Activated CD8-positive, alpha-beta T cell treated with anti-CD3 and anti-CD28 coated beads for 36 hours (primary cell): ENCODE measurements at regions not wholly inside any gene's neighbourhood (a gene's known extent, or its start where the extent isn't known, plus 50 kb on each side); places are given as distances from the start of the nearest gene placed in this dataset.

Experiments
- ATAC-seq: fragments of 200-7000 bp; cut with Tn5 transposase; one replicate; pipeline ENCODE4 v1.10.0; 2021; ENCODE audit warnings: mild to moderate bottlenecking, moderate library complexity
- CTCF ChIA-PET: fragments of 350-600 bp; sonication (Branson Sonifier 250); formaldehyde crosslinking; loops from one replicate; lab custom pipeline; 2021; ENCODE audit warnings: antibody characterized with exemption; lab: Charles Lee
- POLR2A ChIA-PET: fragments of 350-600 bp; sonication (Branson Sonifier 250); formaldehyde crosslinking; loops from one replicate; lab custom pipeline; 2021; ENCODE audit warnings: antibody characterized with exemption; lab: Charles Lee
- DNase-seq: peaks from one replicate; pipeline ENCODE4 v3.0.0-alpha.2; 2020
- H3K27ac Mint-ChIP-seq: one replicate; pipeline ENCODE4 v1.8.0; 2021; ENCODE audit warnings: mild to moderate bottlenecking, mixed read lengths
- H3K27me3 Mint-ChIP-seq: one replicate; pipeline ENCODE4 v1.8.0; 2021; ENCODE audit warnings: mixed read lengths
- H3K36me3 Mint-ChIP-seq: one replicate; pipeline ENCODE4 v1.8.0; 2021; ENCODE audit warnings: low read depth, mixed read lengths
- H3K4me1 Mint-ChIP-seq: one replicate; pipeline ENCODE4 v1.8.0; 2021; ENCODE audit warnings: low read depth, mixed read lengths
- H3K4me3 Mint-ChIP-seq: one replicate; pipeline ENCODE4 v1.8.0; 2021; ENCODE audit warnings: mild to moderate bottlenecking, moderate library complexity, mixed read lengths
- H3K9me3 Mint-ChIP-seq: one replicate; pipeline ENCODE4 v1.8.0; 2021; ENCODE audit warnings: mixed read lengths
- intact Hi-C: fragments of 100-400 bp; cut with micrococcal nuclease; formaldehyde crosslinking; loops from one replicate; pipeline ENCODE4 v1.10.0; 2022
- TF ChIP-seq, protein P1 (sequence below): fragments of 200-600 bp; IDR thresholded peaks from one replicate; pipeline ENCODE4 v1.8.0; 2022; ENCODE audit warnings: antibody characterized with exemption, mild to moderate bottlenecking

DNA sequence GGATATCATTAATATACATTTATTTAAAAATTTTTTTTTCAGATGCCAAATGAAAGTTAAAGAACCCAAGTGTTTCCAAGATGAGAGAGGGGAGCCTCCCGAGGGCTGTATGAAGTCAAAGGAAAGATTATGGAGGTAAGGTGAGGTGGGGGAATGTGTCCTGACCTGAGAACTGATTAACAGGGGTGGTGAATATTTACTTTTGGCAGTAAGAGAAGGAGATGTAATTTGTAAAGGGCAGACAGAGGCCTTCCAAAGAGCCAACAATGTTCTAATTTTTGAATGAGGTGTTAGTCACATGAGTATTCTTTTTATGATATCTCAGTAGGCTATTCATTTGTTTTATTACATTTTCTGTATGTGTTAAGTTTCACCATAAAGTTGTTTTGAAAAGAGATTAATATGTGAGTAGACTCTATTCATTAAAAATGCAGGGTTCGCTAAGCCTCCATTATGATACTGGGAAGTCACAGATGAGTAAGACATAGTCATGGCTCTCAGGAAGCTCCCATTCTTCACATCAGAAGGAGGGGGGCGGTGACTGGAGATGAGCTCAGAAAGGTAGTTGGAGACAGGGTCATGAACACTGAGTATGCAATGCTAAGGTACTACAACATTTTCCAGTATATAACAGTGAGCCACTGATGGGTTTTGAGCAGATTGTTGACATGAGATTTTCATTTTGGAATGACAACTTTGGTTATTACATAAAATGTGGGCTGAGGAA, 62.4 kb upstream of the TNFSF18 start:
- DNase-seq, result no peak
- intact Hi-C loops, result loop anchor here (10.0 kb wide), 2 partner anchors 82 to 368 kb away; no protein-coding TSS in a partner anchor
- Mint-ChIP-seq H3K4me3 (no peak overlapping the region), H3K4me1 (no peaks in the 10 kb centered on the region), H3K9me3 (peaks cover 5% of the 10 kb centered on the region), H3K27me3 (no peaks in the 10 kb centered on the region), H3K36me3 (no peaks in the 10 kb centered on the region), H3K27ac (no peak overlapping the region)
- TF ChIP-seq, protein P1, sequence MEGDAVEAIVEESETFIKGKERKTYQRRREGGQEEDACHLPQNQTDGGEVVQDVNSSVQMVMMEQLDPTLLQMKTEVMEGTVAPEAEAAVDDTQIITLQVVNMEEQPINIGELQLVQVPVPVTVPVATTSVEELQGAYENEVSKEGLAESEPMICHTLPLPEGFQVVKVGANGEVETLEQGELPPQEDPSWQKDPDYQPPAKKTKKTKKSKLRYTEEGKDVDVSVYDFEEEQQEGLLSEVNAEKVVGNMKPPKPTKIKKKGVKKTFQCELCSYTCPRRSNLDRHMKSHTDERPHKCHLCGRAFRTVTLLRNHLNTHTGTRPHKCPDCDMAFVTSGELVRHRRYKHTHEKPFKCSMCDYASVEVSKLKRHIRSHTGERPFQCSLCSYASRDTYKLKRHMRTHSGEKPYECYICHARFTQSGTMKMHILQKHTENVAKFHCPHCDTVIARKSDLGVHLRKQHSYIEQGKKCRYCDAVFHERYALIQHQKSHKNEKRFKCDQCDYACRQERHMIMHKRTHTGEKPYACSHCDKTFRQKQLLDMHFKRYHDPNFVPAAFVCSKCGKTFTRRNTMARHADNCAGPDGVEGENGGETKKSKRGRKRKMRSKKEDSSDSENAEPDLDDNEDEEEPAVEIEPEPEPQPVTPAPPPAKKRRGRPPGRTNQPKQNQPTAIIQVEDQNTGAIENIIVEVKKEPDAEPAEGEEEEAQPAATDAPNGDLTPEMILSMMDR, result no peak
- ChIA-PET CTCF (interaction anchor here (1.3 kb wide), 1 partner anchor 368 kb away, joined by 3 read pairs; no protein-coding TSS in a partner anchor), POLR2A (no interaction called here)
- no peak for ATAC-seq

DNA sequence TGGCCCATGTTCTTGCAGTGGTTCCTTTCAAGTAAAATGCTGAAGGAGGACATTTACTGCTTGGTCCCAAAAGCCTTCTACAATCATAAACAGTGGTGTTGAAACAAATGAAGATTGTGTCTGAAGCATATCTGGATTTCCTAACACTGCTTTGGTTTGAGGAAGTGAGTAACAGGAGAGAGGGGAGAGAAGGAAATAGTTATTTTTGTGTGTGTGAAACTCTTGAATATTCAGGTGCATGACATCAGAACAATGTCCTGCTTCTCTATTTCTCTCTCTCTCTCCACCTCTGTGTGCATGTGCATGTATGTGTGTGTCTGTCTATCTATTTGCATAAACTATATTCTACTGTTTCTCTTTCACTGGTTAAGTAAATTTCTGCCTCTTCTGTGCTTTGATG, 61.4 kb upstream of the TNFSF18 start:
- no peak for DNase-seq

DNA sequence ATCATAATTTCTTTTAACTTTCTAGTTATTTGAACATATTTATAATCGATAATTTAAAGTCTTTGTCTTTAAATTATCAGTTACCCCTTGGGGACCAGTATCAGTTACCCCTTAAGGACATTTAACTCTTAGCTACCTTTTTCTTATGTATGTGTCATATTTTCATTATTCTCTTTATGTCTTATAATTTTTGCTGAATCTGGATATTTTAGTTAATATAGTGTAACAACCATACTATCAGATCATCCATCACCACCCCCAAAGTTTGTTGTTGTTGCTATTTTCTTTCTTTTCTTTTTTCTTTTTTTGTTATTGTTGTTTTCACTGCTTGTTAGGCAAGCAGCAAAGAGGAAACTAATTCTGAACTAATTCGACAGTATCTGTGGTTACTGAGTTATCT, 57.0 kb upstream of the TNFSF18 start:
- H3K27ac Mint-ChIP-seq, result no peak overlapping the region
- H3K9me3 Mint-ChIP-seq, result peaks cover 24% of the 10 kb centered on the region
- no peaks in the 10 kb centered on the region for H3K27me3 Mint-ChIP-seq
- H3K4me3 Mint-ChIP-seq, result no peak overlapping the region
- TF ChIP-seq, protein P1, result no peak
- POLR2A ChIA-PET, result no interaction called here
- H3K4me1 Mint-ChIP-seq, result no peaks in the 10 kb centered on the region
- CTCF ChIA-PET, result no interaction called here
- no peak for DNase-seq
- ATAC-seq, result no peak
- intact Hi-C loops, result no loop called here
- H3K36me3 Mint-ChIP-seq, result peaks cover 4% of the 10 kb centered on the region

More for the DNA sequence above, 61.4 kb upstream of the TNFSF18 start:
- Mint-ChIP-seq H3K36me3 (peaks cover 4% of the 10 kb centered on the region), H3K4me1 (no peaks in the 10 kb centered on the region), H3K27me3 (no peaks in the 10 kb centered on the region), H3K4me3 (no peak overlapping the region), H3K27ac (no peak overlapping the region), H3K9me3 (peaks cover 13% of the 10 kb centered on the region)
- intact Hi-C loops, result loop anchor here (10.0 kb wide), 2 partner anchors 83 to 367 kb away; no protein-coding TSS in a partner anchor
- CTCF ChIA-PET, result no interaction called here
- POLR2A ChIA-PET, result no interaction called here
- ATAC-seq, result no peak
- TF ChIP-seq, protein P1, result no peak

DNA sequence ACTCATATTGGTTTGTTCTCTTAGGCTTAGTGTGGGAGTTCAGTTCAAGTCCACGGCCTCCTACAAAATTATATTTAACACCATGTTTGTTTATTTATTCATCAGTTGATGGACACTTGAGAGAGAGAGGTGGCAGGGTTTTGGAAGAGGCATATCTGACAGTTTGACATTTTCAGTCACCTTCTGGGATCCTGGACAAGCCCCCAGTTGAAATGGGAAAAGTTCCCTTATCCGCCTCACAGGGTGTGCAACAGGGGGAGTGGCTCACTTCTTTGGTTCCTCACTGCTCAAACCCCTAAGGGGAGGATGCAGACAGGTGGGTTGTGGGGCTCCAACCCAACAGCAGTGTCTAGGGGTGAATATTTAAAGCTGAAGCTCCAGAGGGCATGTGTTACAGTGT, 52.3 kb upstream of the TNFSF18 start:
- intact Hi-C loops, result no loop called here
- no peak for DNase-seq
- Mint-ChIP-seq H3K36me3 (peaks cover 2% of the 10 kb centered on the region), H3K27ac (no peak overlapping the region), H3K9me3 (peaks cover 22% of the 10 kb centered on the region), H3K27me3 (no peaks in the 10 kb centered on the region), H3K4me3 (no peak overlapping the region), H3K4me1 (no peaks in the 10 kb centered on the region)
- TF ChIP-seq, protein P1, result no peak
- ChIA-PET CTCF (no interaction called here), POLR2A (no interaction called here)
- no peak for ATAC-seq

DNA sequence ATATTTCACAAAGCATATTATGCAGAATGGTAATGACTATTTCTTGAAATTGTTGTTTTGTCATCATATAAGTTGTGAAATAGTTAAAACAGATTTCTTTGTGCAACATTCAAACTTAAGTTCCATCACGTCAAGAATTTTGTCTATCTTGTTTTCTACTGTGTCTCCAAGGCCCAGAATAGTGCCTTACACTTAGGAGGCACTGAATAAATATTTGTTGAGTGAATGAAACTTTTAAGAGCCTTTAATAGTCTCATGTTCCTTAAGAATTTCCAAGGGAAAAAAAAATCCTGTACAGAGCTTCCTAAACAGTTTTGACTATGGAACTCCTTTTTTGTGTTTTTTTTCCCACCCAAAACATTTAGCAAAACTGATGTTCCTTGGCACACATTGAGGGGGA, 50.8 kb upstream of the TNFSF18 start:
- Mint-ChIP-seq H3K36me3 (no peaks in the 10 kb centered on the region), H3K27ac (no peak overlapping the region), H3K27me3 (no peaks in the 10 kb centered on the region), H3K4me1 (no peaks in the 10 kb centered on the region), H3K4me3 (no peak overlapping the region), H3K9me3 (peaks cover 15% of the 10 kb centered on the region)
- ATAC-seq (no peak), DNase-seq (no peak)
- ChIA-PET POLR2A (no interaction called here), CTCF (no interaction called here)
- intact Hi-C loops, result no loop called here
- TF ChIP-seq, protein P1, result no peak
